Stomach (tissue), 8 donors: ENCODE measurements at regions not wholly inside any gene's neighbourhood (a gene's known extent, or its start where the extent isn't known, plus 50 kb on each side); places are given as distances from the start of the nearest gene placed in this dataset.
"Not testable (repeated sequence)": the region's sequence is repeated elsewhere in the genome, so short reads cannot be mapped to it uniquely, and the experiment has no call there.

Source experiments
- DNase-seq, 2 donors: peaks; one replicate each; pipeline versions ENCODE4 v3.0.0 to v3.0.0-alpha.2; 2013 to 2019
- H3K27ac ChIP-seq, 5 donors: fragments of 200-600 bp in 4 of 5; sonication (generic) in 4 of 5; one replicate each; pipeline ENCODE4 v1.5.1; 2013 to 2019; ENCODE audit warnings: mild to moderate bottlenecking in 1 of 5, moderate library complexity in 1 of 5
- H3K27me3 ChIP-seq, 3 donors: fragments of 200-600 bp; sonication (generic); one replicate each; pipeline ENCODE4 v1.5.1; 2017 to 2019; ENCODE audit warnings: mixed run types in 1 of 3
- H3K36me3 ChIP-seq, 4 donors: fragments of 200-600 bp; sonication (generic); 1 replicate in 3 of 4; 2 replicates in 1 of 4; pipeline ENCODE4 v1.5.1; 2016 to 2019
- H3K4me1 ChIP-seq, 4 donors: fragments of 200-600 bp; sonication (generic); one replicate each; pipeline ENCODE4 v1.5.1; 2016 to 2019
- H3K4me3 ChIP-seq, 4 donors: fragments of 200-600 bp; sonication (generic) in 3 of 4; one replicate each; pipeline ENCODE4 v1.5.1; 2016 to 2019; ENCODE audit warnings: mild to moderate bottlenecking in 1 of 4
- H3K9me3 ChIP-seq, 4 donors: fragments of 200-600 bp; sonication (generic); one replicate each; pipeline ENCODE4 v1.5.1; 2016 to 2019
- CTCF ChIP-seq, 7 experiments: fragments of 450-650 bp in 4 of 7; fragments of 200-600 bp in 3 of 7; sonication (generic) in 3 of 7; IDR thresholded peaks; one replicate each; pipeline ENCODE4 v1.5.1; 2016 to 2019; ENCODE audit warnings: antibody characterized with exemption in 7 of 7, control low read depth in 2 of 7, mild to moderate bottlenecking in 1 of 7
- EP300 ChIP-seq: sonication (generic); formaldehyde crosslinking; IDR thresholded peaks from one replicate; pipeline ENCODE4 v1.6.1; 2017; ENCODE audit warnings: antibody characterized with exemption
- POLR2A ChIP-seq, 4 donors: fragments of 450-650 bp; IDR thresholded peaks; one replicate each; pipeline ENCODE4 v1.6.1; 2016; ENCODE audit warnings: antibody characterized with exemption in 4 of 4, control low read depth in 2 of 4, mild to moderate bottlenecking in 1 of 4, moderate library complexity in 1 of 4
- POLR2AphosphoS5 ChIP-seq, 3 donors: sonication (generic); formaldehyde crosslinking; IDR thresholded peaks; one replicate each; pipeline ENCODE4 v1.6.1; 2016; ENCODE audit warnings: antibody characterized with exemption in 3 of 3
- WGBS, 5 donors: extraction: QIAGEN DNeasy Blood & Tissue Kit in 3 of 5; methylation state at CpG; one replicate each; pipeline versions ENCODE4 v1.1.5 to v1.1.7; 2013 to 2018; 5-methylcytosine and 5-hydroxymethylcytosine counted together
- intact Hi-C: fragments of 100-400 bp; cut with DNase I; formaldehyde crosslinking; loops from one replicate; pipeline ENCODE4 v1.15.1; 2023; ENCODE audit warnings: low total_unique reads
- donor health status: healthy with polysubstance abuse.
- donor health status: Bipolar disorder and iron deficiency.
- donor health status: healthy.

DNA sequence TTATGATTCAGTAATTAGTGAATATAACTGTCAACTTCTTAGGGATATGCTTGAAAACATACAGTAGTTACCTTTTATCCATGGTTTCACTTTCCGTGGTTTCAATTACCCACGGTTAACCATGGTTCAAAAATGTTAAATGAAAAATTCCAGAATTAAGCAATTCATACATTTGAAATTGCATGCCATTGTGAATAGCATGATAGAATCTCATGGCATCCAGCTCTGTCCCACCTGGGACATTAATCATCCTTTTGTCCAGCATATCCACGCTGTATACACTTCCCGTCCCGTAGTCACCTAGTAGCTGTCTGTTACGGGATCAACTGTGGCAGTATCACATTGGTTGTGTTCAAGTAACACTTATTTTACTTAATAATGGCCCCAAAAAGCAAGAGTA, 781.7 kb upstream of the CITED2 start:
- 93 to 97% (median 95%) methylated on average over 6 of the region's 6 CpGs for WGBS, 5 donors
- H3K36me3 ChIP-seq = no peaks in the 10 kb centered on the region
- H3K27ac ChIP-seq = no peak overlapping the region
- H3K4me1 ChIP-seq = no peaks in the 10 kb centered on the region
- no peak for DNase-seq
- no peak overlapping the region for H3K4me3 ChIP-seq
- intact Hi-C loops = no loop called here
- TF ChIP-seq POLR2AphosphoS5 (IDR thresholded peaks at IDR 0.05) = no peak
- TF ChIP-seq POLR2A (IDR thresholded peaks at IDR 0.05) = no peak
- TF ChIP-seq EP300 = no peak
- TF ChIP-seq CTCF (IDR thresholded peaks at IDR 0.05) = no peak
- peaks cover 0 to 8% (median 2%) of the 10 kb centered on the region in 4 donors for H3K9me3 ChIP-seq
- H3K27me3 ChIP-seq = no peaks in the 10 kb centered on the region

DNA sequence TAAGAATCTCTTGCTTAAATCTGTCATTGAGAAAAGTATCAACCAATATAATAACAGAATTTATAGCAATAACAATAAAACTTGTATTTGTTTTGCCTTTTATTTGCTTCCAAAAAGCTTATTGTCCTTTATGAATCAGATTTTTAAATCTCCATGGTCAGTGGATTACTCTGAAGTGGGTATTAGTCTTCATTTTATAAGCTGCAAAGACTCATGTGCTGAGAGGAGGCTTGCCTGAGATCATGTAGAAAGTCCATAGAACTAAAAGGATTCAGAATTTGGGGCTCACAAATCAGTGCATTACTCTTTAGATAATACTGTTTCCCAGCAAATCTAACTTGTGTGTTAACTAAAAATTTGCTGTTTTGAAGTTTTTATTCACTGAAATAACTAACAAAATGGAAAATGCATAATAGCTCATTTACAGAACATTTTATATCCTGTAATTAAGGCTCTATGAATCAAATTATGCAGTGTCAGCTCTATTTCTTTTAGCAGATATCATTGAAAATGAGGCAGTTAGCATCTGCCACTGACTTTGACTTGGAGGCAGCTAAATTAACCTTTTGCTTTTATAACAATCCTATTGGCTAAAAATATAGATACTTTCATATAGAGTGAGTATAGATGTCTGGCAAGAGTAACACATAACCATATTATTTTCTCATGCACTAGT, 781.1 kb upstream of the CITED2 start:
- Histone ChIP-seq H3K27me3 (no peaks in the 10 kb centered on the region), H3K9me3 (peaks cover 0 to 8% (median 2%) of the 10 kb centered on the region in 4 donors), H3K27ac (no peak overlapping the region), H3K4me3 (no peak overlapping the region), H3K36me3 (no peaks in the 10 kb centered on the region), H3K4me1 (no peaks in the 10 kb centered on the region)
- intact Hi-C loops = no loop called here
- TF ChIP-seq POLR2A (IDR thresholded peaks at IDR 0.05) (no peak), EP300 (no peak), CTCF (IDR thresholded peaks at IDR 0.05) (no peak), POLR2AphosphoS5 (IDR thresholded peaks at IDR 0.05) (no peak)
- no peak for DNase-seq

GRCh38 chr6:140153703-140154102, 779.3 kb upstream of the CITED2 start:
- Histone ChIP-seq H3K9me3 (peaks cover 0 to 8% (median 2%) of the 10 kb centered on the region in 4 donors), H3K4me1 (no peaks in the 10 kb centered on the region), H3K27ac (no peak overlapping the region), H3K27me3 (no peaks in the 10 kb centered on the region), H3K36me3 (no peaks in the 10 kb centered on the region), H3K4me3 (no peak overlapping the region)
- WGBS, 5 donors = 77 to 90% (median 82%) methylated on average over 1 of the region's 1 CpG
- DNase-seq = no peak
- intact Hi-C loops = no loop called here
- no peak for TF ChIP-seq POLR2AphosphoS5 (IDR thresholded peaks at IDR 0.05)
- TF ChIP-seq EP300 = no peak

- intact Hi-C loops, H3K27me3 ChIP-seq, H3K36me3 ChIP-seq, DNase-seq, H3K4me3 ChIP-seq, H3K4me1 ChIP-seq, H3K27ac ChIP-seq: not testable (repeated sequence)
- H3K9me3 ChIP-seq = peaks cover 0 to 14% (median 6%) of the 10 kb centered on the region in 4 donors
- WGBS, 5 donors = 95 to 98% (median 97%) methylated on average over 38 to 67 of the region's 67 CpGs
Measured at GRCh38 chr6:140147825-140148814, 773.7 kb upstream of the CITED2 start.

- intact Hi-C loops = no loop called here
- H3K4me3 ChIP-seq = no peak overlapping the region
- no peak for TF ChIP-seq CTCF (IDR thresholded peaks at IDR 0.05)
- no peak for TF ChIP-seq POLR2A (IDR thresholded peaks at IDR 0.05)
- no peak for TF ChIP-seq POLR2AphosphoS5 (IDR thresholded peaks at IDR 0.05)
- TF ChIP-seq EP300 = no peak
- no peaks in the 10 kb centered on the region for H3K36me3 ChIP-seq
- H3K27ac ChIP-seq = no peak overlapping the region
- no peaks in the 10 kb centered on the region for H3K9me3 ChIP-seq
- H3K4me1 ChIP-seq = no peaks in the 10 kb centered on the region
- H3K27me3 ChIP-seq = no peaks in the 10 kb centered on the region
- WGBS, 5 donors = 93 to 100% (median 95%) methylated on average over 1 of the region's 1 CpG
- DNase-seq = no peak
Measured at GRCh38 chr6:140140891-140141290, 766.4 kb upstream of the CITED2 start.
